LNCAP (cell line): ENCODE measurements at regions not wholly inside any gene's neighbourhood (a gene's known extent, or its start where the extent isn't known, plus 50 kb on each side); places are given as distances from the start of the nearest gene placed in this dataset.

Source experiments
- CTCF ChIP-seq: fragments of 450-650 bp; IDR thresholded peaks from 2 replicates; pipeline ENCODE4 v1.5.1; 2017; ENCODE audit warnings: mild to moderate bottlenecking

DNA sequence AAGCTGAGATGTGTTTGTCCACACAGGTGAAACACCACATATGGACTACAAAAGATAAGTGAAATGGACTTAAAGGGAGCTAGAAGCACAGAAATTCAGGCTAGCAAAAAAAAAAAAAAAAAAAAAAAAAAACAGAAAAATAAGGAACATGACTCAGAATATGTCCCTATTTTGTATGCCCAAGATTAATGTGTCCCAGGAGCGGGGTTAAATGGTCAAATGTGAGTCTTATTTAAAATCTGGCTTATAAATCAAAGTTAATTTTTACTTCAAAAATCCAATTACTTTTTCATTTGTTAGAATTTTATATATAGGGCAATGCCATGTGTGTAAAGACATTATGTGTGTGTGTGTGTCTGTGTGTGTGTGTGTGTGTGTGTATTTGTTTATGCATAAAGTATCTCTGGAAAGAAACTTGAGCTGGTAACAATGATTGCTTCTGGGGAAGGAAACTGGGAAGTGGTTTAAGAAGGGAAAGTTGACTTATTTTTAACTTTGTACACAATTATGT lies 986.5 kb downstream of the ROBO2 start:
- no peak for TF ChIP-seq CTCF

DNA sequence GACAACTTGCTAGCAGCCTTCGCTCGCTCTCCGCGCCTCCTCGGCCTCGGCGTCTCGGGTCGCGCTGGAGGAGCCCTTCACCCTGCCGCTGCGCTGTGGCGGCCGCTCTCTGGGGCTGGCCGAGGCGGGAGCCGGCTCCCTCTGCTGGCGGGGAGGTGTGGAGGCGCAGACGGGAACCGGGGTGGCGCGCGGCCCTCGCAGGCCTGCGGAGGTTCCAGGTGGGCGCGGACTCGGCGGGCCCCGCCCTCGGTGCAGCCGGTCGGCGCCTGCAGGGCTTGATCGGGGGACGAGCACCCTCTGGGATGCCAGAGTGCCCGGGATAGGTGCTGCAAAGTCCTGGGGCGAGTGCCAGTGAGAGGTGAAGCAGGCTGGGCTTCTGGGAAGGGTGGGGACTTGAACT lies 989.9 kb downstream of the ROBO2 start:
- no peak for TF ChIP-seq CTCF

DNA sequence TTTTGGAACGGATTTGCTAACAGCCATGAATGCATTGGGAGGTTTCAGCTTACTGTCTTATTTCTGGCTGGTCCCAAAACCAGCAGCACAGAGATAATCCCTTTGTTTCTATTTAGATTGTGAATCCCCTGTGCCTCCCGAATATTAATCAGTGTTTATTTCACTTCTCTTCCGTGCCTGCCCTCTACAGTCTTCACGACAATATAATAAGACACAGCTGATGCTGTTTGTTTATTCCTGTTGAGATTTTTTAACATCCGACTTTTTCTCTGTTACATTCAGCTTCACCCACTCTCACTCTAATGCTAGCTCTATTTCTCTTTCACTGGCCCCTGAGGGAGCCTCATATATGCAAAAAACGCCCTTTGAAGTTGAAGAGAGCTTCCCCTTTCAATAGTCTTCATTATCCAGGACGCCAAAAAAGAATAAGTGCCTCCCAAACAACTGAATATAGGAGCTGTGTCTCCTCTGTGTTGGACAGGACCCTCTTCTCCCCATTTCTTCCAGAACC lies 995.3 kb downstream of the ROBO2 start:
- TF ChIP-seq CTCF = no peak

DNA sequence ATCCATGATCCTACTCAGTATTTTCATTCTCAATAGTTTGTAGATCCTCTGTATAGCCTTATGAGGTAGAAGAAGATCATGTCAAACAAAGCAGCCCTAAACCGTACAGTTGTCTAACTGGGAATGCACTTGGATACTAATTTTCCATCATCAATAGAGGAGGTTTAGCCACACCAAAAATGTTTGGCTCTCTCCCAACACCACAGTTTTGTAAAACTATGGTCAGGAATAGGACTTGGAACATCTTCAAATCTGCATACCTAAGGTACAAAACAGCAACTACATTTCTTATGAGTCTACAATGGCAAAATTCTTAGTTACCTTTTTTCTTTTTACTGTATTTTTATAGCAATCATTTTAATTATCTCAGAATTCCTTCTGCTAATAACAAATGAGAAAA lies 1001.6 kb downstream of the ROBO2 start:
- no peak for TF ChIP-seq CTCF

- TF ChIP-seq CTCF = no peak
Measured at GRCh38 chr3:78046566-78046965, 1006.7 kb downstream of the ROBO2 start.

DNA sequence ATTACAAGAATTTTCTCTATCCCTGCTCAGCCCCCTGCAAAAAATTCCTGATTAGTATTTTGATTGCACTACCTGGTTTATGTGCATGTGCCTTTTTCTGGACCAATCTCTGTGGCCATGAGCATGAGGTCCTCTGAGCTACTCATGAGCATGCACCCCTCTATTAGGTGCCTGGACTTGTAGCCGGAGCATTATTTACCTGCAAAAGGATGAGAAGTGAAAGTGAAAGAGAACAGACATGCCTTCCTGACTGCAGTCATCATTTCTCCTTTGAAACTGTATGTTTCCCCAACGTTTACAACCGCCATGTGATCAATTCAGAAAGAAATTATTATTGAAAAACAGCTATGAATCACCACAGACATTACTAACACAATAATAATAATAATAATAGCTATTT lies 1008.8 kb downstream of the ROBO2 start:
- TF ChIP-seq CTCF = no peak

GRCh38 chr3:78049521-78049920 lies 1009.6 kb downstream of the ROBO2 start:
- TF ChIP-seq CTCF = no peak
